Mucosa of descending colon (tissue), 3 donors: ENCODE measurements at regions not wholly inside any gene's neighbourhood (a gene's known extent, or its start where the extent isn't known, plus 50 kb on each side); places are given as distances from the start of the nearest gene placed in this dataset.
A peak's percentile ranks its signal among the peaks of the same experiment; 100 is the strongest.

Experiments used
- ATAC-seq: fragments of 200-7000 bp; cut with Tn5 transposase; one replicate; pipeline ENCODE4 v1.9.1; 2020; ENCODE audit warnings: mild to moderate bottlenecking, moderate library complexity
- DNase-seq, 3 donors: peaks; one replicate each; pipeline ENCODE4 v3.0.0-alpha.2; 2020
- H3K36me3 ChIP-seq: fragments of 200-600 bp; one replicate; pipeline ENCODE4 v1.8.0; 2021; ENCODE audit warnings: low read depth, mild to moderate bottlenecking
- H3K4me1 ChIP-seq: fragments of 200-600 bp; one replicate; pipeline ENCODE4 v1.8.0; 2021; ENCODE audit warnings: low read depth, mild to moderate bottlenecking
- H3K4me3 ChIP-seq: fragments of 200-600 bp; one replicate; pipeline ENCODE4 v1.8.0; 2021; ENCODE audit warnings: mild to moderate bottlenecking
- H3K9me3 ChIP-seq: fragments of 200-600 bp; one replicate; pipeline ENCODE4 v1.8.0; 2021; ENCODE audit warnings: mild to moderate bottlenecking
- CTCF ChIP-seq: fragments of 200-600 bp; IDR thresholded peaks from one replicate; pipeline ENCODE4 v1.8.0; 2022; ENCODE audit warnings: antibody characterized with exemption, mild to moderate bottlenecking
- intact Hi-C, 2 donors: fragments of 100-400 bp; cut with DNase I in 1 of 2; cut with micrococcal nuclease in 1 of 2; formaldehyde crosslinking; loops; one replicate each; pipeline versions ENCODE4 v1.11.0 to v1.11.1; 2022; cut with DNase I, micrococcal nuclease
- donor health status: DM: no; HTN: no; CAD: no; lungs with moderate emphysema.
- donor health status: DM: no; HTN: no; CAD: no.
- donor health status: DM: no; HTN: yes; CAD: no.

DNA sequence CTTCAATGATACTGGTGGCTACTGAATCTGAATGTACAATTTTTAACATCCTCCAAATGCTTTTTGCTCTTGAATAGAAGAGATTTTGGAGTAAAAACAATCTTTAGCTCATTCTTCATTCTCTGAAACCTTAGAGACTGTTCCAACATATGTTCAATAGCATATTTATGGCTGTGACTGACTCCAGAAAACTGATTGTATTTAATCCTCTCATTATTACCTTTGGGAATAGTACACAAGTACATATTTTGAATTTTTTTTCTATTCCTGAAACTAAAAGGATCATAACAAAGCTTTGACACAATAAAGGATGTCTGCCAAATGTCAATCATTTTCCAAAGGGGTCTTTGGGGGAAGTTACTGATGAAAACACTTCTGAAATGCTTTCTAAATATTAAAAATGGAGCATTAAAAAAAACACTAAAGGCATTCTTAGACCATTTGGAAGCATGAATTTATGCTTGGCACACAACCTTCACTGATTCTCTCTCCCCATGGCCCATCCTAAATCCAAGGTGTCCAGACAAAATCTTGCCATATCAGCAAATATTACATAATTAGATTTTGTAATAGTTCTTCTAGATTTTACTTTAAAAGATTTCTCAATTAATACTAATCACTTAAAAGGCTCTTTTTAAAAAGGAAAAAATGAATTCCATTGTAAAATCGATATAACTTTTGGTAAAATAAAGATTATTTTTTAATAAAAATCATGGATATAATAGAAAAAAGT, 936.8 kb downstream of the EPHA3 start:
- Histone ChIP-seq H3K9me3 (no peaks in the 10 kb centered on the region), H3K4me1 (no peaks in the 10 kb centered on the region), H3K4me3 (no peak overlapping the region), H3K36me3 (no peaks in the 10 kb centered on the region)
- intact Hi-C loops, result no loop called here
- DNase-seq (no peak), ATAC-seq (no peak)
- TF ChIP-seq CTCF, result no peak

GRCh38 chr3:90052425-90052950, 945.1 kb downstream of the EPHA3 start:
- DNase-seq (peak in 1 of 3 donors; percentile 1), ATAC-seq (no peak)
- no peaks in the 10 kb centered on the region for H3K9me3 ChIP-seq
- H3K4me1 ChIP-seq, result no peaks in the 10 kb centered on the region
- no peak for TF ChIP-seq CTCF
- H3K36me3 ChIP-seq, result no peaks in the 10 kb centered on the region
- intact Hi-C loops, result no loop called here
- no peak overlapping the region for H3K4me3 ChIP-seq

- H3K9me3 ChIP-seq, result no peaks in the 10 kb centered on the region
- no peak for DNase-seq
- H3K4me3 ChIP-seq, result no peak overlapping the region
- H3K36me3 ChIP-seq, result no peaks in the 10 kb centered on the region
- intact Hi-C loops, result no loop called here
- H3K4me1 ChIP-seq, result no peaks in the 10 kb centered on the region
- TF ChIP-seq CTCF, result no peak
- no peak for ATAC-seq
Measured at GRCh38 chr3:90054311-90054710, 946.9 kb downstream of the EPHA3 start.

GRCh38 chr3:90055666-90056065, 948.2 kb downstream of the EPHA3 start:
- Histone ChIP-seq H3K4me3 (no peak overlapping the region), H3K36me3 (no peaks in the 10 kb centered on the region), H3K4me1 (no peaks in the 10 kb centered on the region), H3K9me3 (no peaks in the 10 kb centered on the region)
- TF ChIP-seq CTCF, result no peak
- intact Hi-C loops, result no loop called here
- DNase-seq (no peak), ATAC-seq (no peak)

DNA sequence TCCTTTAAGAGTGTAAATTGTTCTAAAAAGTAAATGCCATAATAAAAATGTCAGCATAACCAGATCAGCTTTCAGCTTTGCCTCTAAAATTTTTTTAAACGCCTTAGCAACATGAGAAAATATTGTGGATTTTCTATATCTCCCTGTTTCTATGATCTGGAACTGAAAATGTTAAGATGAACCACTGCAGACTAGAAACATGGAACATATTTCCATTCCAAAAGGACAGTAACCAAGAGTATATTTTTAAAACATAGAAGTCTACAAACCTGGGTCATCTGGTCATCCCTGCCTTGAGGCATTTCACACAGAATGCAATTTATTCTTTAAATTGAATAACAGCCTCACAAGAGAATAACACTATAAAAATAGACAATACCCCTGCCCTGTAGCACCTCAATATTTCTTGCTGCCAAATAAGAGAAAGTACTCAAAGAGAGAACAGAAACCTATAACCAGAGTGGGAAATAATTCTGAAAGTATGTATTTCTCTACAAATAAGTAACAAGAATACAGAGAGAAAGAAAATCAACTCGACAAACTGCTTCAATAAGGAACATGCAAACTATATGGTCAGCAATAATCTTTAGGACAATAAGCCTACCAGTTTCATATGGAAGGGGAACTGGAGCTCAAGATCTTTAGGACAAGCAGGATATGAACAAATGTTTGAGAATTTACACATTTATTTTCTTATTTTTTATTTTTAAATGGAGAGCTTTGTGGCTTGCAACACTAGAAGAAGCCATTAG, 949.0 kb downstream of the EPHA3 start:
- TF ChIP-seq CTCF, result no peak
- no peak for ATAC-seq
- no peaks in the 10 kb centered on the region for H3K36me3 ChIP-seq
- DNase-seq, result no peak
- intact Hi-C loops, result no loop called here
- H3K9me3 ChIP-seq, result no peaks in the 10 kb centered on the region
- H3K4me1 ChIP-seq, result no peaks in the 10 kb centered on the region
- no peak overlapping the region for H3K4me3 ChIP-seq
